H9 (cell line): ENCODE measurements at regions not wholly inside any gene's neighbourhood (a gene's known extent, or its start where the extent isn't known, plus 50 kb on each side); places are given as distances from the start of the nearest gene placed in this dataset.

Experiments
- DNase-seq: peaks from one replicate; pipeline ENCODE4 v3.0.0-alpha.2; 2017
- H2AFZ ChIP-seq: one replicate; pipeline ENCODE4 v1.6.1; 2013; ENCODE audit warnings: mild to moderate bottlenecking, low read length, control low read depth, moderate library complexity
- H2AK5ac ChIP-seq: 2 replicates; pipeline ENCODE4 v1.6.1; 2013; ENCODE audit warnings: low read length, control low read depth, mixed read lengths; ENCODE audit not compliant: insufficient read length
- H2BK120ac ChIP-seq: one replicate; pipeline ENCODE4 v1.6.1; 2013; ENCODE audit warnings: low read depth, mild to moderate bottlenecking, low read length, control low read depth, inconsistent platforms; ENCODE audit not compliant: poor library complexity, severe bottlenecking
- H2BK12ac ChIP-seq: 2 replicates; pipeline ENCODE4 v1.6.1; 2013; ENCODE audit warnings: low read length, control low read depth, mixed read lengths, low read depth; ENCODE audit not compliant: insufficient read length
- H2BK15ac ChIP-seq: 2 replicates; pipeline ENCODE4 v1.6.1; 2013; ENCODE audit warnings: low read depth, low read length, control low read depth
- H2BK20ac ChIP-seq: one replicate; pipeline ENCODE4 v1.6.1; 2013; ENCODE audit warnings: low read depth, mild to moderate bottlenecking, low read length, control low read depth, inconsistent platforms; ENCODE audit not compliant: poor library complexity, severe bottlenecking
- H2BK5ac ChIP-seq: 2 replicates; pipeline ENCODE4 v1.6.1; 2013; ENCODE audit warnings: low read length, control low read depth, mixed read lengths; ENCODE audit not compliant: insufficient read length
- H3K14ac ChIP-seq: 2 replicates; pipeline ENCODE4 v1.6.1; 2013; ENCODE audit warnings: low read length, control low read depth; ENCODE audit not compliant: insufficient read depth
- H3K18ac ChIP-seq: 2 replicates; pipeline ENCODE4 v1.6.1; 2013; ENCODE audit warnings: low read depth, mild to moderate bottlenecking, mixed read lengths, low read length, control low read depth; ENCODE audit not compliant: insufficient read length
- H3K23ac ChIP-seq: 2 replicates; pipeline ENCODE4 v1.6.1; 2013; ENCODE audit warnings: low read length, control low read depth, mixed read lengths, low read depth; ENCODE audit not compliant: insufficient read length
- H3K23me2 ChIP-seq: 2 replicates; pipeline ENCODE4 v1.6.1; 2013; ENCODE audit warnings: low read depth, mild to moderate bottlenecking, mixed read lengths, low read length, control low read depth; ENCODE audit not compliant: insufficient read length, poor library complexity, severe bottlenecking
- H3K27ac ChIP-seq: 2 replicates; pipeline ENCODE4 v1.5.1; 2013; ENCODE audit warnings: low read length, control low read depth, mixed read lengths, low read depth; ENCODE audit not compliant: insufficient read length
- H3K27me3 ChIP-seq: 2 replicates; pipeline ENCODE4 v1.6.1; 2013; ENCODE audit warnings: low read length, control low read depth, inconsistent platforms; ENCODE audit not compliant: insufficient read depth
- H3K4ac ChIP-seq: 2 replicates; pipeline ENCODE4 v1.6.1; 2013; ENCODE audit warnings: low read depth, mild to moderate bottlenecking, control low read depth, inconsistent platforms, low read length, moderate library complexity
- H3K4me1 ChIP-seq: 2 replicates; pipeline ENCODE4 v1.6.1; 2013; ENCODE audit warnings: low read length, control low read depth, inconsistent platforms; ENCODE audit not compliant: insufficient read depth
- H3K4me2 ChIP-seq: 2 replicates; pipeline ENCODE4 v1.6.1; 2013; ENCODE audit warnings: low read length, control low read depth, mixed read lengths; ENCODE audit not compliant: insufficient read length, insufficient read depth
- H3K56ac ChIP-seq: 2 replicates; pipeline ENCODE4 v1.6.1; 2013; ENCODE audit warnings: low read depth, mild to moderate bottlenecking, mixed read lengths, low read length, control low read depth; ENCODE audit not compliant: insufficient read length
- H3K79me1 ChIP-seq: 2 replicates; pipeline ENCODE4 v1.6.1; 2013; ENCODE audit warnings: low read depth, mild to moderate bottlenecking, moderate library complexity, low read length, control low read depth, inconsistent platforms; ENCODE audit not compliant: insufficient read depth, poor library complexity, severe bottlenecking
- H3K79me2 ChIP-seq: 2 replicates; pipeline ENCODE4 v1.6.1; 2013; ENCODE audit warnings: low read length, control low read depth, inconsistent platforms; ENCODE audit not compliant: insufficient read depth
- H3K9ac ChIP-seq: 2 replicates; pipeline ENCODE4 v1.6.1; 2013; ENCODE audit warnings: low read length, control low read depth, mixed read lengths; ENCODE audit not compliant: insufficient read length; ENCODE audit errors: extremely low read depth
- H3K9me3 ChIP-seq: one replicate; pipeline ENCODE4 v1.6.1; 2013; ENCODE audit warnings: low read depth, low read length, inconsistent platforms; ENCODE audit not compliant: control insufficient read depth
- H3T11ph ChIP-seq: one replicate; pipeline ENCODE4 v1.6.1; 2013; ENCODE audit warnings: mild to moderate bottlenecking, low read length, control low read depth, inconsistent platforms
- H4K20me1 ChIP-seq: one replicate; pipeline ENCODE4 v1.6.1; 2013; ENCODE audit not compliant: control insufficient read depth, insufficient read length, insufficient read depth
- H4K5ac ChIP-seq: 2 replicates; pipeline ENCODE4 v1.6.1; 2013; ENCODE audit warnings: low read depth, mild to moderate bottlenecking, mixed read lengths, low read length, control low read depth; ENCODE audit not compliant: insufficient read length
- H4K8ac ChIP-seq: replicated peaks from 2 replicates; pipeline ENCODE4 v1.6.1; 2013; ENCODE audit warnings: low read length, control low read depth, mixed read lengths, low read depth; ENCODE audit not compliant: insufficient read length
- H4K91ac ChIP-seq: 2 replicates; pipeline ENCODE4 v1.6.1; 2013; ENCODE audit warnings: low read depth, mild to moderate bottlenecking, moderate library complexity, mixed read lengths, low read length, control low read depth; ENCODE audit not compliant: insufficient read length
- H3K27ac Mint-ChIP-seq, 3 experiments: 2 replicates in 2 of 3; 3 replicates in 1 of 3; pipeline ENCODE4 v1.8.0; 2020 to 2021; ENCODE audit warnings: mixed read lengths in 3 of 3, mild to moderate bottlenecking in 1 of 3, moderate library complexity in 1 of 3
- H3K27me3 Mint-ChIP-seq: 2 replicates; pipeline ENCODE4 v1.8.0; 2021; ENCODE audit warnings: low read depth, mild to moderate bottlenecking, moderate library complexity, mixed read lengths
- H3K36me3 Mint-ChIP-seq, 3 experiments: 2 replicates in 2 of 3; 3 replicates in 1 of 3; pipeline ENCODE4 v1.8.0; 2020 to 2021; ENCODE audit warnings: low read depth in 3 of 3, mixed read lengths in 3 of 3; ENCODE audit not compliant: insufficient read depth in 1 of 3
- H3K4me1 Mint-ChIP-seq, 2 experiments: 2 replicates each; pipeline ENCODE4 v1.8.0; 2020; ENCODE audit warnings: mixed read lengths in 2 of 2
- H3K4me3 Mint-ChIP-seq, 2 experiments: 2 replicates in 1 of 2; 3 replicates in 1 of 2; pipeline ENCODE4 v1.8.0; 2020 to 2021; ENCODE audit warnings: mild to moderate bottlenecking in 2 of 2, mixed read lengths in 2 of 2, moderate library complexity in 1 of 2
- H3K9me3 Mint-ChIP-seq, 2 experiments: 2 replicates in 1 of 2; 3 replicates in 1 of 2; pipeline ENCODE4 v1.8.0; 2020; ENCODE audit warnings: mild to moderate bottlenecking in 2 of 2, mixed read lengths in 2 of 2, moderate library complexity in 1 of 2
- WGBS: extraction: QIAGEN DNeasy Blood & Tissue Kit; methylation state at CpG from one replicate; pipeline ENCODE4 v1.1.7; 2013; ENCODE audit warnings: missing lambda C conversion rate, low lambda C conversion rate, mixed read lengths; ENCODE audit not compliant: insufficient read length; ENCODE audit errors: extremely low coverage; 5-methylcytosine and 5-hydroxymethylcytosine counted together
- TF ChIP-seq, protein P1 (sequence below): fragments of 200-600 bp; sonication (generic); conservative IDR thresholded peaks from 3 replicates; pipeline ENCODE4 v1.8.0; 2021; ENCODE audit warnings: antibody characterized with exemption, mild to moderate bottlenecking

DNA sequence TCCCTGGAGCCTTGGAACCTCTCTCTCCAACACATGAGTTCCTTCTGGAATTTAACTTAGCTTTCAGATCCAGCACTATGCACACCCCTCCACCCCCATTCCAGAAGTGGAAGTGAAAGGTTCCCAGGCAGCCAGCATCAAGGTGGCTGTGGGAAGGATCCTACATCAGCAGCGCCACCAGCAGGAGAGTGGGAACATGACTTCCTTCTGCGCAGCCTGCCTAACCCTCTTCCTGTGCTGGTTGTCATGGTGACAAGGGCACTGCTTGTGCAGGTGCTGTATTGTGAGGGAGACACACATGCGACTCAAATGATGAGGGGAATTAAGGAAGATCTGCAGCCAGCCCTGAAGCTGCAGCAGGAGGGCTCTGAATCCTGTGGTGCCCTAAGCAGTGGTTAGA is 904.5 kb upstream of the API5 start:
- Histone ChIP-seq H3K18ac (peak overlapping the region; percentile 21), H3K56ac (no peak overlapping the region), H2BK5ac (no peak overlapping the region), H2BK15ac (no peak overlapping the region), H2AFZ (peak overlapping the region; percentile 90), H3K23ac (no peak overlapping the region), H2AK5ac (no peak overlapping the region), H4K5ac (no peak overlapping the region), H3K27ac (no peak overlapping the region), H3T11ph (no peak overlapping the region), H3K14ac (no peak overlapping the region), H3K27me3 (no peaks in the 10 kb centered on the region), H4K8ac (no peak overlapping the region), H3K4me1 (peaks cover 3% of the 10 kb centered on the region; the same call in 1 of the 2 replicates), H4K20me1 (no peaks in the 10 kb centered on the region), H3K79me2 (no peaks in the 10 kb centered on the region), H2BK120ac (no peak overlapping the region), H3K23me2 (no peaks in the 10 kb centered on the region), H4K91ac (no peak overlapping the region), H2BK12ac (no peak overlapping the region), H2BK20ac (no peak overlapping the region), H3K9ac (no peak overlapping the region), H3K79me1 (no peaks in the 10 kb centered on the region), H3K9me3 (no peaks in the 10 kb centered on the region), H3K4ac (no peak overlapping the region), H3K4me2 (no peak overlapping the region)
- no CpG with 5 or more reads among the region's 3 CpGs for WGBS
- TF ChIP-seq, protein P1, sequence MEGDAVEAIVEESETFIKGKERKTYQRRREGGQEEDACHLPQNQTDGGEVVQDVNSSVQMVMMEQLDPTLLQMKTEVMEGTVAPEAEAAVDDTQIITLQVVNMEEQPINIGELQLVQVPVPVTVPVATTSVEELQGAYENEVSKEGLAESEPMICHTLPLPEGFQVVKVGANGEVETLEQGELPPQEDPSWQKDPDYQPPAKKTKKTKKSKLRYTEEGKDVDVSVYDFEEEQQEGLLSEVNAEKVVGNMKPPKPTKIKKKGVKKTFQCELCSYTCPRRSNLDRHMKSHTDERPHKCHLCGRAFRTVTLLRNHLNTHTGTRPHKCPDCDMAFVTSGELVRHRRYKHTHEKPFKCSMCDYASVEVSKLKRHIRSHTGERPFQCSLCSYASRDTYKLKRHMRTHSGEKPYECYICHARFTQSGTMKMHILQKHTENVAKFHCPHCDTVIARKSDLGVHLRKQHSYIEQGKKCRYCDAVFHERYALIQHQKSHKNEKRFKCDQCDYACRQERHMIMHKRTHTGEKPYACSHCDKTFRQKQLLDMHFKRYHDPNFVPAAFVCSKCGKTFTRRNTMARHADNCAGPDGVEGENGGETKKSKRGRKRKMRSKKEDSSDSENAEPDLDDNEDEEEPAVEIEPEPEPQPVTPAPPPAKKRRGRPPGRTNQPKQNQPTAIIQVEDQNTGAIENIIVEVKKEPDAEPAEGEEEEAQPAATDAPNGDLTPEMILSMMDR = peak; percentile 89
- no peaks in the 10 kb centered on the region; a peak in 1 of 7 replicates for H3K36me3 Mint-ChIP-seq
- DNase-seq = peak; percentile 95
- peak overlapping the region; percentile 52 to 92 (median 55); a peak in 3 of 7 replicates for H3K27ac Mint-ChIP-seq
- H3K4me3 Mint-ChIP-seq = no peak overlapping the region
- no peaks in the 10 kb centered on the region; a peak in 1 of 5 replicates for H3K9me3 Mint-ChIP-seq
- no peaks in the 10 kb centered on the region; the same call in 1 of the 2 replicates for H3K27me3 Mint-ChIP-seq
- H3K4me1 Mint-ChIP-seq = peaks cover 21 to 31% of the 10 kb centered on the region in 2 experiments
